Peyer's patch (tissue), 4 donors: ENCODE measurements at regions not wholly inside any gene's neighbourhood (a gene's known extent, or its start where the extent isn't known, plus 50 kb on each side); places are given as distances from the start of the nearest gene placed in this dataset.

Experiments
- DNase-seq, 3 donors: peaks; one replicate each; pipeline ENCODE4 v3.0.0-alpha.2; 2017 to 2019
- H3K27ac ChIP-seq, 4 donors: fragments of 200-600 bp; sonication (generic); one replicate each; pipeline ENCODE4 v1.5.1; 2016 to 2019
- H3K27me3 ChIP-seq, 2 donors: fragments of 200-600 bp; sonication (generic); one replicate each; pipeline ENCODE4 v1.5.1; 2019
- H3K36me3 ChIP-seq, 3 donors: fragments of 200-600 bp; sonication (generic); one replicate each; pipeline ENCODE4 v1.5.1; 2016 to 2019
- H3K4me1 ChIP-seq, 4 donors: fragments of 200-600 bp; sonication (generic); one replicate each; pipeline ENCODE4 v1.5.1; 2016 to 2019
- H3K4me3 ChIP-seq, 4 donors: fragments of 200-600 bp; sonication (generic); 1 replicate in 3 of 4; 2 replicates in 1 of 4; pipeline ENCODE4 v1.5.1; 2016 to 2019; ENCODE audit warnings: mild to moderate bottlenecking in 1 of 4
- H3K9me3 ChIP-seq, 4 donors: fragments of 200-600 bp; sonication (generic); one replicate each; pipeline ENCODE4 v1.5.1; 2016 to 2019; ENCODE audit warnings: mild to moderate bottlenecking in 1 of 4
- CTCF ChIP-seq, 6 experiments: fragments of 450-650 bp in 4 of 6; fragments of 200-600 bp in 2 of 6; sonication (generic) in 1 of 6; IDR thresholded peaks; one replicate each; pipeline ENCODE4 v1.5.1; 2017 to 2019; ENCODE audit warnings: antibody characterized with exemption in 6 of 6, mild to moderate bottlenecking in 3 of 6, moderate library complexity in 1 of 6
- POLR2A ChIP-seq, 2 donors: fragments of 450-650 bp; IDR thresholded peaks; one replicate each; pipeline ENCODE4 v1.5.1; 2017; ENCODE audit warnings: antibody characterized with exemption in 2 of 2, mild to moderate bottlenecking in 2 of 2, moderate library complexity in 2 of 2

GRCh38 chr1:48164571-48164970 lies 57.9 kb upstream of the SLC5A9 start:
- Histone ChIP-seq H3K9me3 (no peaks in the 10 kb centered on the region), H3K4me3 (no peak overlapping the region), H3K4me1 (no peaks in the 10 kb centered on the region), H3K27ac (no peak overlapping the region), H3K27me3 (no peaks in the 10 kb centered on the region), H3K36me3 (no peaks in the 10 kb centered on the region)
- TF ChIP-seq CTCF (IDR thresholded peaks at IDR 0.05): no peak
- TF ChIP-seq POLR2A (IDR thresholded peaks at IDR 0.05): no peak
- no peak for DNase-seq

- no peaks in the 10 kb centered on the region for H3K4me1 ChIP-seq
- no peaks in the 10 kb centered on the region for H3K9me3 ChIP-seq
- H3K27ac ChIP-seq: no peak overlapping the region
- TF ChIP-seq POLR2A (IDR thresholded peaks at IDR 0.05) (no peak), CTCF (IDR thresholded peaks at IDR 0.05) (no peak)
- DNase-seq: no peak
- no peaks in the 10 kb centered on the region for H3K27me3 ChIP-seq
- H3K4me3 ChIP-seq: no peak overlapping the region
- no peaks in the 10 kb centered on the region for H3K36me3 ChIP-seq
Observed at GRCh38 chr1:48160486-48161132, 61.9 kb upstream of the SLC5A9 start.

GRCh38 chr1:48139275-48139674 lies 83.2 kb upstream of the SLC5A9 start:
- Histone ChIP-seq H3K9me3 (peaks cover 0 to 5% (median 0%) of the 10 kb centered on the region in 4 donors), H3K36me3 (no peaks in the 10 kb centered on the region), H3K4me3 (no peak overlapping the region), H3K27ac (no peak overlapping the region), H3K4me1 (no peaks in the 10 kb centered on the region), H3K27me3 (no peaks in the 10 kb centered on the region)
- no peak for DNase-seq
- TF ChIP-seq POLR2A (IDR thresholded peaks at IDR 0.05) (no peak), CTCF (IDR thresholded peaks at IDR 0.05) (no peak)

- H3K4me3 ChIP-seq: no peak overlapping the region
- TF ChIP-seq CTCF (IDR thresholded peaks at IDR 0.05): no peak
- TF ChIP-seq POLR2A (IDR thresholded peaks at IDR 0.05): no peak
- no peaks in the 10 kb centered on the region for H3K9me3 ChIP-seq
- DNase-seq: no peak
- H3K4me1 ChIP-seq: no peaks in the 10 kb centered on the region
- no peak overlapping the region for H3K27ac ChIP-seq
- H3K27me3 ChIP-seq: no peaks in the 10 kb centered on the region
- H3K36me3 ChIP-seq: no peaks in the 10 kb centered on the region
Observed at GRCh38 chr1:48127735-48128685, 94.5 kb upstream of the SLC5A9 start.

- H3K27me3 ChIP-seq: no peaks in the 10 kb centered on the region
- no peak overlapping the region for H3K4me3 ChIP-seq
- no peaks in the 10 kb centered on the region for H3K4me1 ChIP-seq
- DNase-seq: no peak
- H3K36me3 ChIP-seq: no peaks in the 10 kb centered on the region
- no peaks in the 10 kb centered on the region for H3K9me3 ChIP-seq
- H3K27ac ChIP-seq: no peak overlapping the region
- no peak for TF ChIP-seq CTCF (IDR thresholded peaks at IDR 0.05)
- no peak for TF ChIP-seq POLR2A (IDR thresholded peaks at IDR 0.05)
Observed at GRCh38 chr1:48123647-48124046, 98.9 kb upstream of the SLC5A9 start.
